OCI-LY3 (cell line): ENCODE measurements at regions not wholly inside any gene's neighbourhood (a gene's known extent, or its start where the extent isn't known, plus 50 kb on each side); places are given as distances from the start of the nearest gene placed in this dataset.
A peak's percentile ranks its signal among the peaks of the same experiment; 100 is the strongest.

Source experiments
- H2AFZ ChIP-seq: fragments of 200-600, 300-600 bp; shearing (Covaris generic); 2 replicates; pipeline ENCODE4 v1.6.0; 2014; ENCODE audit warnings: antibody characterized with exemption, low read depth, low read length
- H3K27ac ChIP-seq: fragments of 200-600, 300-600 bp; sonication (generic); 2 replicates; pipeline ENCODE4 v1.5.1; 2014; ENCODE audit warnings: mild to moderate bottlenecking, low read length, moderate library complexity, mixed read lengths
- H3K27me3 ChIP-seq: fragments of 200-600, 300-600 bp; sonication (generic); 2 replicates; pipeline ENCODE4 v1.6.1; 2014; ENCODE audit warnings: low read depth, low read length, mixed read lengths
- H3K36me3 ChIP-seq: fragments of 200-600, 300-600 bp; sonication (generic); replicated peaks from 2 replicates; pipeline ENCODE3; 2014; ENCODE audit warnings: low read depth, low read length, mixed read lengths
- H3K4me1 ChIP-seq: fragments of 300-600, 200-600 bp; sonication (generic); 2 replicates; pipeline ENCODE4 v1.6.1; 2014; ENCODE audit warnings: low read length, mixed read lengths
- H3K4me2 ChIP-seq: fragments of 200-600, 300-600 bp; sonication (generic); 2 replicates; pipeline ENCODE4 v1.6.1; 2014; ENCODE audit warnings: low read length, mixed read lengths
- H3K4me3 ChIP-seq: fragments of 300-600, 200-600 bp; sonication (generic); 2 replicates; pipeline ENCODE4 v1.5.1; 2014; ENCODE audit warnings: antibody characterized with exemption, mild to moderate bottlenecking, low read length, moderate library complexity
- H3K79me2 ChIP-seq: fragments of 300-600, 200-600 bp; shearing (Covaris generic); 2 replicates; pipeline ENCODE4 v1.6.1; 2014; ENCODE audit warnings: mild to moderate bottlenecking, low read length, mixed read lengths
- H3K9ac ChIP-seq: fragments of 300-600, 200-600 bp; shearing (Covaris generic); 2 replicates; pipeline ENCODE4 v1.6.0; 2014; ENCODE audit warnings: mild to moderate bottlenecking, low read length, moderate library complexity
- H3K9me3 ChIP-seq: fragments of 200-600, 300-600 bp; shearing (Covaris generic); 2 replicates; pipeline ENCODE4 v1.6.1; 2014; ENCODE audit warnings: low read length, mixed read lengths; ENCODE audit not compliant: insufficient read depth
- H4K20me1 ChIP-seq: fragments of 200-600, 300-600 bp; sonication (generic); 2 replicates; pipeline ENCODE4 v1.6.1; 2016; ENCODE audit warnings: low read length, mixed read lengths; ENCODE audit not compliant: insufficient read depth
- EZH2phosphoT487 ChIP-seq: fragments of 200-600 bp; shearing (Covaris generic); IDR thresholded peaks from 2 replicates; pipeline ENCODE4 v1.6.1; 2018; ENCODE audit warnings: antibody characterized with exemption, mixed run types, low read depth
- TF ChIP-seq, protein P1 (sequence below): fragments of 200-600, 300-600 bp; sonication (generic); IDR thresholded peaks from 2 replicates; pipeline ENCODE4 v1.5.1; 2014; ENCODE audit warnings: antibody characterized with exemption, low read length, low read depth

DNA sequence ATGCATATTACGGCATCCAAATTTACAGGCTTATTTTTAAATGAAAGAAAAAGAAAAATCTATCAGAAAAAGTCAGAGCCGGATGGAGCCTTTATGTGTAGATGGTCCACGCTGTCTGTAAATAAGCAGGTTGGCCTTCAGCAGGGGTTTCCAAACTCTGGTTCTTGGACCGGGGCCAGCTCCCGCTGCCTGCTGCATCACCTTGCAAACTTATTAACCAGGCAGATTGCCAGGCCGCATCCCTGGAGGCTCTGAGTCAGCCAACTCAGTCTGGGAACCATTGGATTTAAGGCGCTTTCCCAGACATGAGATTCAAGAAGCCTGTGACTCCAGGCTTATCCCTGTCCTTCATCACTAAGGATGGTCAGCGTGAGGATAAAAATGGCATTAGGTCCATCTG, 212.4 kb downstream of the OPA1 start:
- Histone ChIP-seq H3K9ac (no peak overlapping the region), H3K27me3 (peaks cover 8% of the 10 kb centered on the region; the same call in 1 of the 2 replicates), H3K4me2 (no peak overlapping the region), H3K4me1 (peaks cover 16% of the 10 kb centered on the region), H4K20me1 (no peaks in the 10 kb centered on the region), H2AFZ (no peak overlapping the region), H3K36me3 (no peaks in the 10 kb centered on the region), H3K27ac (no peak overlapping the region), H3K4me3 (no peak overlapping the region), H3K79me2 (no peaks in the 10 kb centered on the region), H3K9me3 (no peaks in the 10 kb centered on the region)
- TF ChIP-seq, protein P1, sequence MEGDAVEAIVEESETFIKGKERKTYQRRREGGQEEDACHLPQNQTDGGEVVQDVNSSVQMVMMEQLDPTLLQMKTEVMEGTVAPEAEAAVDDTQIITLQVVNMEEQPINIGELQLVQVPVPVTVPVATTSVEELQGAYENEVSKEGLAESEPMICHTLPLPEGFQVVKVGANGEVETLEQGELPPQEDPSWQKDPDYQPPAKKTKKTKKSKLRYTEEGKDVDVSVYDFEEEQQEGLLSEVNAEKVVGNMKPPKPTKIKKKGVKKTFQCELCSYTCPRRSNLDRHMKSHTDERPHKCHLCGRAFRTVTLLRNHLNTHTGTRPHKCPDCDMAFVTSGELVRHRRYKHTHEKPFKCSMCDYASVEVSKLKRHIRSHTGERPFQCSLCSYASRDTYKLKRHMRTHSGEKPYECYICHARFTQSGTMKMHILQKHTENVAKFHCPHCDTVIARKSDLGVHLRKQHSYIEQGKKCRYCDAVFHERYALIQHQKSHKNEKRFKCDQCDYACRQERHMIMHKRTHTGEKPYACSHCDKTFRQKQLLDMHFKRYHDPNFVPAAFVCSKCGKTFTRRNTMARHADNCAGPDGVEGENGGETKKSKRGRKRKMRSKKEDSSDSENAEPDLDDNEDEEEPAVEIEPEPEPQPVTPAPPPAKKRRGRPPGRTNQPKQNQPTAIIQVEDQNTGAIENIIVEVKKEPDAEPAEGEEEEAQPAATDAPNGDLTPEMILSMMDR, result no peak
- no peak for TF ChIP-seq EZH2phosphoT487

DNA sequence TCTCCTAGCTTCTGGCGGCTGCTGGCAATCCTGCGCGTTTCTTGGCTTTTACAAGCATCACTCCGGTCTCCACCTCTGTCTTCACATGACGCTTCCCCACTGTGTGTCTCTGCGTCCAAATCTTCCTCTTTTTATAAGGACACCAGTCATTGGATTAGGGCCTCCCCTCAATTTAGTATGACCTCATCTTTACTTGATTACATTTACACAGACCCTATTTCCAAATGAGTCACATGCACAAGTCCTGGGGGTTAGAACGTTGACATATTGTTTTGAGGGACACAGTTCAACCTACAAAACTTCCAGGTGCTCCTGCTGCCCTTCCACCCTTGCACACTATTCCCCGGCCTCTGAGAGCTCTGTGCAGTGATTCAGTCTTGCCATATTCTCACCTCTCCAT, 215.3 kb downstream of the OPA1 start:
- H3K4me3 ChIP-seq, result no peak overlapping the region
- TF ChIP-seq, protein P1, result no peak
- TF ChIP-seq EZH2phosphoT487, result no peak
- no peaks in the 10 kb centered on the region for H3K36me3 ChIP-seq

DNA sequence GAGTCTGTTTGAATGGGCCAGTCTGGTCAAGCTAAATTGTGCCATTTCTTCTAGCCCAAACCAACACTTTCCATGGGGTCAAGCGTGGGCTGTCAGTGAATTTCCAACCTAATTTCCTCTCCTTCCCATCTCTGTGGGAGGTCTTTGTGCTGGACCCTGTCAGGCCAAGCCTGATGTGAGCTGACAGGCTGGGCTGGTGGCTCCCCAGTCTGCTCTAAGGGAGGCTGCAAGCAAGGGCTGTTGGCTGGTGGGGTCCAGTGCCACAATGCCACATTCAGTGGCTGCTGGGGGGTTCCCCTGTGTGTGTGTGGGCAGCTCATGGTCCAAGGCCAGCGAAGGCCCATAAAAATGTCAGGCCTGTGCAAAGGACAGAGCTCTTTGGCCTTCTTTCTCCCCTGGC, 216.1 kb downstream of the OPA1 start:
- Histone ChIP-seq H3K27me3 (peaks cover 13% of the 10 kb centered on the region; the same call in 1 of the 2 replicates), H3K4me2 (no peak overlapping the region), H3K36me3 (no peaks in the 10 kb centered on the region), H4K20me1 (no peaks in the 10 kb centered on the region), H3K27ac (no peak overlapping the region), H3K9me3 (no peaks in the 10 kb centered on the region), H3K79me2 (no peaks in the 10 kb centered on the region), H3K4me3 (no peak overlapping the region), H2AFZ (no peak overlapping the region), H3K4me1 (peaks cover 39% of the 10 kb centered on the region), H3K9ac (no peak overlapping the region)
- TF ChIP-seq, protein P1, result no peak

More for the DNA sequence above, 215.3 kb downstream of the OPA1 start:
- no peaks in the 10 kb centered on the region for H4K20me1 ChIP-seq
- H3K79me2 ChIP-seq, result no peaks in the 10 kb centered on the region
- H3K27me3 ChIP-seq, result peaks cover 13% of the 10 kb centered on the region; the same call in 1 of the 2 replicates
- peaks cover 35% of the 10 kb centered on the region for H3K4me1 ChIP-seq
- H3K9ac ChIP-seq, result no peak overlapping the region
- H3K9me3 ChIP-seq, result no peaks in the 10 kb centered on the region
- no peak overlapping the region for H3K27ac ChIP-seq
- no peak overlapping the region for H3K4me2 ChIP-seq
- H2AFZ ChIP-seq, result no peak overlapping the region

DNA sequence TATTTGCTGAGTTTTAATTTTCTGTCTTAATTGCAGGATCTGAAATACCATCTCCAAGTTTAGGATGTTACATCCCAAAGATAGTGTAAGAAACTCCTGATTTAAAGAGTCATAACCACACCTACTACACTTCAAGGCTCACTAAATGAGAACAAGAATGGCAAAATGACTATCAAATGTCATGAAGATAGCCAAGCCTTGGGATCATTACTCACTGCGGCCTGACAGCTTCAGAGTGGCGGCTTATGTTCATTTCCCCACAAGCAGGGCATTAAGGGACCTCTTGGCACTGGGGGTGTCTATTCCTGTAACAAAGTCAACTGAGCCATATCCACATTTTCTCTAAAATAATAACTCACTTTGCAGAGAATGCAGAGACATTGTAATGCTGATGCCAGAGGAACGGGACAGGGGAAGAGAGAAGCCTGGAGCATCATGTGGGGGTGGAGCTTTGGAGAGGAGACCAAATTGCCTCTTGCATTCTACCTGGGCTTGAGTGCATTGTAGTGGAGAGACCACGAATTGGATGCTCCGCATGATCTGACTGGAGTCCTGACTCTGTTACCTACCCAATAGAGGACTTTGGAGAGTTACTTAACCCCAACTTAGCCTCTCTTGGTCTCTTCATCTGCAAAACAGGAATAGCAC, 219.2 kb downstream of the OPA1 start:
- Histone ChIP-seq H3K36me3 (no peaks in the 10 kb centered on the region), H3K4me3 (no peak overlapping the region), H3K4me1 (peaks cover 39% of the 10 kb centered on the region), H2AFZ (no peak overlapping the region), H3K9ac (no peak overlapping the region), H3K27ac (no peak overlapping the region), H3K79me2 (no peaks in the 10 kb centered on the region), H3K27me3 (peaks cover 5% of the 10 kb centered on the region; the same call in 1 of the 2 replicates), H3K9me3 (no peaks in the 10 kb centered on the region), H3K4me2 (peak overlapping the region; percentile 44), H4K20me1 (no peaks in the 10 kb centered on the region)
- TF ChIP-seq, protein P1, result no peak
